GM12892 (cell line): ENCODE measurements at regions not wholly inside any gene's neighbourhood (a gene's known extent, or its start where the extent isn't known, plus 50 kb on each side); places are given as distances from the start of the nearest gene placed in this dataset.

Source experiments
- POLR2AphosphoS5 ChIP-seq: IDR thresholded peaks from 2 replicates; pipeline ENCODE4 v1.6.1; 2011; ENCODE audit warnings: low read depth, low read length, control low read depth
- TAF1 ChIP-seq: IDR thresholded peaks from 2 replicates; pipeline ENCODE4 v1.6.1; 2011; ENCODE audit warnings: low read depth, mild to moderate bottlenecking, control low read depth, low read length, borderline replicate concordance

DNA sequence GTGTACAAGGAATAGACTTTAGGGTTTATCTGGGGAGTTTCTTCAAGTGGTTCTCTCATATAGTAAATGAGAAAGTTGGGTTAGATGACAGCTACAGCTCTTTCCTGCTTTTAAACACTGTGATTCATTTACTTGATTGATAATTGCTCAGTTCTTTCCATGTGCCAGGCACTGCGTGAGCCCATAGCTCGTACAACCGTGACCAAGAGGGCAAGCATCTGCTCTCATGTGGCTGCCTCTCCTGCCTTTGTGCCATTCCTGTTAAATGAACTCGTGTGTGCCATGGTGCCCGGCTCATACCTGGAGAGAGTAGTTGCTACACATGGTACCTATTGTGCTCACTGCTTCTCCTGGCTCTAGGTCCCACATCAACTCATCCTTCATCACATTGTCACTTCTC is 206.3 kb downstream of the SNX19 start:
- TF ChIP-seq POLR2AphosphoS5 (no peak), TAF1 (no peak)
